ENCODE measurements at regions not wholly inside any gene's neighbourhood (a gene's known extent, or its start where the extent isn't known, plus 50 kb on each side); places are given as distances from the start of the nearest gene placed in this dataset.

- no peaks in the 10 kb centered on the region for H4K20me1 ChIP-seq (ENCODE audit: low read depth, low read length)
- H3K9ac ChIP-seq (ENCODE audit: low read length), result no peak overlapping the region
- TF ChIP-seq CTCF (IDR thresholded peaks at IDR 0.05; ENCODE audit: insufficient read depth, low read length, poor library complexity, severe bottlenecking) (no peak), EZH2phosphoT487 (conservative IDR thresholded peaks at IDR 0.05; ENCODE audit: low read length) (no peak)
- no peak overlapping the region for H3K4me2 ChIP-seq (ENCODE audit: low read depth, low read length, poor library complexity, severe bottlenecking)
- H3K79me2 ChIP-seq (ENCODE audit: insufficient read depth, low read length), result no peaks in the 10 kb centered on the region
- no peaks in the 10 kb centered on the region for H3K27me3 ChIP-seq (ENCODE audit: low read length)
- H3K27ac ChIP-seq (ENCODE audit: low read depth, low read length), result no peak overlapping the region
- H3F3A ChIP-seq (ENCODE audit: insufficient read depth), result no peaks in the 10 kb centered on the region
- H3K9me3 ChIP-seq (ENCODE audit: insufficient read depth, low read length), result no peaks in the 10 kb centered on the region
- no peaks in the 10 kb centered on the region for H3K36me3 ChIP-seq (ENCODE audit: low read length)
- no peak overlapping the region for H2AFZ ChIP-seq (ENCODE audit: low read depth, low read length, severe bottlenecking)
- H3K4me3 ChIP-seq (ENCODE audit: insufficient read depth, low read length, poor library complexity, severe bottlenecking), result no peak overlapping the region
- H3K9me2 ChIP-seq (replicated peaks; ENCODE audit: insufficient read depth, low read length), result no peaks in the 10 kb centered on the region
Observed at GRCh38 chr2:137826373-137827372, 137.6 kb upstream of the HNMT start.

- H3K27me3 ChIP-seq (ENCODE audit: low read length), result no peaks in the 10 kb centered on the region
- H3K27ac ChIP-seq (ENCODE audit: low read depth, low read length), result no peak overlapping the region
- H4K20me1 ChIP-seq (ENCODE audit: low read depth, low read length), result no peaks in the 10 kb centered on the region
- no peaks in the 10 kb centered on the region for H3F3A ChIP-seq (ENCODE audit: insufficient read depth)
- no peaks in the 10 kb centered on the region for H3K9me2 ChIP-seq (replicated peaks; ENCODE audit: insufficient read depth, low read length)
- no peak overlapping the region for H2AFZ ChIP-seq (ENCODE audit: low read depth, low read length, severe bottlenecking)
- TF ChIP-seq CTCF (IDR thresholded peaks at IDR 0.05; ENCODE audit: insufficient read depth, low read length, poor library complexity, severe bottlenecking) (no peak), EZH2phosphoT487 (conservative IDR thresholded peaks at IDR 0.05; ENCODE audit: low read length) (no peak)
- no peaks in the 10 kb centered on the region for H3K36me3 ChIP-seq (ENCODE audit: low read length)
- H3K79me2 ChIP-seq (ENCODE audit: insufficient read depth, low read length), result no peaks in the 10 kb centered on the region
- no peak overlapping the region for H3K9ac ChIP-seq (ENCODE audit: low read length)
- H3K9me3 ChIP-seq (ENCODE audit: insufficient read depth, low read length), result no peaks in the 10 kb centered on the region
- H3K4me2 ChIP-seq (ENCODE audit: low read depth, low read length, poor library complexity, severe bottlenecking), result no peak overlapping the region
- H3K4me3 ChIP-seq (ENCODE audit: insufficient read depth, low read length, poor library complexity, severe bottlenecking), result no peak overlapping the region
Observed at GRCh38 chr2:137828624-137829023, 135.6 kb upstream of the HNMT start.

GRCh38 chr2:137829251-137829650, 135.0 kb upstream of the HNMT start:
- no peak overlapping the region for H3K4me3 ChIP-seq (ENCODE audit: insufficient read depth, low read length, poor library complexity, severe bottlenecking)
- no peak overlapping the region for H3K27ac ChIP-seq (ENCODE audit: low read depth, low read length)
- no peak overlapping the region for H2AFZ ChIP-seq (ENCODE audit: low read depth, low read length, severe bottlenecking)
- no peak overlapping the region for H3K9ac ChIP-seq (ENCODE audit: low read length)
- H3K4me2 ChIP-seq (ENCODE audit: low read depth, low read length, poor library complexity, severe bottlenecking), result no peak overlapping the region
- H3K9me3 ChIP-seq (ENCODE audit: insufficient read depth, low read length), result no peaks in the 10 kb centered on the region
- TF ChIP-seq CTCF (IDR thresholded peaks at IDR 0.05; ENCODE audit: insufficient read depth, low read length, poor library complexity, severe bottlenecking) (no peak), EZH2phosphoT487 (conservative IDR thresholded peaks at IDR 0.05; ENCODE audit: low read length) (no peak)
- no peaks in the 10 kb centered on the region for H3K27me3 ChIP-seq (ENCODE audit: low read length)
- H4K20me1 ChIP-seq (ENCODE audit: low read depth, low read length), result no peaks in the 10 kb centered on the region
- H3K9me2 ChIP-seq (replicated peaks; ENCODE audit: insufficient read depth, low read length), result no peaks in the 10 kb centered on the region
- H3K79me2 ChIP-seq (ENCODE audit: insufficient read depth, low read length), result no peaks in the 10 kb centered on the region
- H3K36me3 ChIP-seq (ENCODE audit: low read length), result no peaks in the 10 kb centered on the region
- H3F3A ChIP-seq (ENCODE audit: insufficient read depth), result no peaks in the 10 kb centered on the region
